ENCODE measurements at regions not wholly inside any gene's neighbourhood (a gene's known extent, or its start where the extent isn't known, plus 50 kb on each side); places are given as distances from the start of the nearest gene placed in this dataset.

GRCh38 chr18:46414863-46415262 is 242.2 kb downstream of the LOXHD1 start:
- TF ChIP-seq POLR2A (IDR thresholded peaks at IDR 0.05) = no peak
- TF ChIP-seq CTCF (IDR thresholded peaks at IDR 0.05) = no peak

Data from Peyer's patch (tissue), 4 donors.